Mesodermal cell (in vitro differentiated cells): ENCODE measurements at regions not wholly inside any gene's neighbourhood (a gene's known extent, or its start where the extent isn't known, plus 50 kb on each side); places are given as distances from the start of the nearest gene placed in this dataset.

Experiments
- H3K27ac ChIP-seq: 2 replicates; pipeline ENCODE4 v1.7.0; 2013; ENCODE audit warnings: mild to moderate bottlenecking, low read depth, low read length, moderate library complexity; ENCODE audit not compliant: severe bottlenecking
- H3K36me3 ChIP-seq: 2 replicates; pipeline ENCODE4 v1.7.1; 2013; ENCODE audit warnings: mild to moderate bottlenecking, low read length, moderate library complexity; ENCODE audit not compliant: control insufficient read depth, insufficient read depth
- H3K4me1 ChIP-seq: one replicate; pipeline ENCODE4 v1.7.1; 2013; ENCODE audit warnings: mild to moderate bottlenecking, low read length; ENCODE audit not compliant: insufficient read depth, control insufficient read depth, poor library complexity, severe bottlenecking
- H3K4me3 ChIP-seq: 2 replicates; pipeline ENCODE4 v1.7.0; 2013; ENCODE audit warnings: low read length, control low read depth, mild to moderate bottlenecking; ENCODE audit not compliant: insufficient read depth, poor library complexity, severe bottlenecking; ENCODE audit errors: extremely low read depth
- H3K9me3 ChIP-seq: 2 replicates; pipeline ENCODE4 v1.7.1; 2013; ENCODE audit warnings: mild to moderate bottlenecking, low read length, moderate library complexity; ENCODE audit not compliant: control insufficient read depth
- WGBS, 2 experiments: methylation state at CpG; one replicate each; pipeline ENCODE4 v1.1.5; 2013; ENCODE audit warnings: missing lambda C conversion rate in 2 of 2; ENCODE audit not compliant: insufficient coverage in 2 of 2; 5-methylcytosine and 5-hydroxymethylcytosine counted together

DNA sequence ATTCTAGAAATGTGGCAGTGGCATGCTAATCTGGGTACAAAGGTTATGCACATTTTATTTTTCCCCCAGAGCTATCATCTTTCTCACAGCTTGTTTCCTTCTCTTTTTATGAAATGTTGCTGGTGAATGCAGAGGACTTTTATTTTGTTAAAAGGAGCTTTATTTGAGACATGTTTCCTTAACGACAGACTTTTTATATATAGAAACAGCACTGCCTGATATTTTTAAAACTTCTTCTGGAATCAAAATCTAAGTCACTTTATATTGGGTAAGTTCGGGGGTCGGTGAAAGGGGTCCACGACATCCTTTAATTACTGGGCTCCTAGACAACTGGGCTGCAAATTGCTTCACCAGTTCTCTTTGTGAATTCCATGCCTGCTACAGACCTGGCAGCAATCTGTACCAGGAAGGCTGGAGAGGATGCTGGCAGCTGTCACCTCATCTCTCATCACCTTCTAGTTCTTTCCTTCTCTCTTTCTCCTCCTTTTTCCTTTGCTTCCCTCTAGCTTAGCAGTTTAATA, 464.7 kb downstream of the PDCD6IP start:
- 70 to 86% methylated on average over 3 of the region's 4 CpGs for WGBS, 2 experiments
- Histone ChIP-seq H3K4me3 (no peak overlapping the region), H3K9me3 (no peaks in the 10 kb centered on the region), H3K4me1 (peaks cover 8% of the 10 kb centered on the region), H3K36me3 (no peaks in the 10 kb centered on the region), H3K27ac (no peak overlapping the region)

DNA sequence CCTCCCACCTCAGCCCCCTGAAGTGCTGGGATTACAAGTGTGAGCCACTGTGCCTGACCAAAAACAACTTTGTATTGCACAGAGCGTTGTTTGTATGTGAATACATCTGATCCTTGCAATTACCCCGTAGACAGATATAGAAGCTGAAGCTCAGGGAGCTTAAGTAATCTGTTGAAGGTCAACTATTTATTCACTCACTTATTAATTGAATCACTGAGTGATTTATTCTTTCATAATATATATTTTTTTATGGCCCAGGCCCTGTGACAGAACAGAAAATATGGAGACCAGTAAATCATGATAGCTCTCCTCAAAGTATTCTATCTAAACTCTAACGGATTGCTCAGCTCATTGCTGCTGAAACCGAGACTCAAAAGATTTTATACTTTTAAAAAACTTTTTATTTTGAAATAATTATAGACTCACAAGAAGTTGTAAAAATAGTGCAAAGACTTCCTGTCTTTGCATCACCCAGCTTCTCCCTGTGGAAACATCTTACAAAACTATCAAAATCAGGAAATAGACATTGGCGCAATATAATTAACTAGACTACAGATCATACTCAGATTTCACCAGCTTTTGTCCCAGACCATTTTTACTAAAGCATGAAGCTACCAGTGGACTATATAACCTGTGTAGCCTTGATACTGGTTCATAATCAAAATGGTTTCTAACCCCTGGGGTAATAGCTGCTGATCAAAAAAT, 466.1 kb downstream of the PDCD6IP start:
- no peaks in the 10 kb centered on the region for H3K36me3 ChIP-seq
- H3K4me3 ChIP-seq = no peak overlapping the region
- H3K9me3 ChIP-seq = no peaks in the 10 kb centered on the region
- WGBS, 2 experiments = 94 to 100% methylated on average over 1 to 2 of the region's 5 CpGs
- no peak overlapping the region for H3K27ac ChIP-seq
- peaks cover 11% of the 10 kb centered on the region for H3K4me1 ChIP-seq

DNA sequence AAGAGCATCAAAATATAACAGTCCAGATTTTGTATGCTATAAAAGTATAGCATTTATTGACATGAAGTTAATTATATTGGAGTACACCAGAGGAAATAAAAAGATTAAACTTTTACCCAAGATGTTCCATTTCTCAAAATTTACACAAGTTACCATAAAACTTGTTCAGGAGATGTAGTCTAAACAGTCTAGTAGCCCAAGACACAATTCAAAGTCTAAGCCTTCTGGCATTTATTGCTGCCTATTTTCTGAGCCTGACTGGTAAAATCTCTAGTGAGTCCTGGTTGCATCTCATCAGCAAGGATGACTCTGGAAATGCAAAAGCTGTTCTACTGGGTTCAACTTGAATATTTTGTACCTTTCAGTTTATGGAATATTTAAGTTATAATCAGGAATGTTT, 468.7 kb downstream of the PDCD6IP start:
- H3K9me3 ChIP-seq = no peaks in the 10 kb centered on the region
- H3K27ac ChIP-seq = no peak overlapping the region
- H3K36me3 ChIP-seq = no peaks in the 10 kb centered on the region
- H3K4me1 ChIP-seq = peaks cover 11% of the 10 kb centered on the region
- no peak overlapping the region for H3K4me3 ChIP-seq

DNA sequence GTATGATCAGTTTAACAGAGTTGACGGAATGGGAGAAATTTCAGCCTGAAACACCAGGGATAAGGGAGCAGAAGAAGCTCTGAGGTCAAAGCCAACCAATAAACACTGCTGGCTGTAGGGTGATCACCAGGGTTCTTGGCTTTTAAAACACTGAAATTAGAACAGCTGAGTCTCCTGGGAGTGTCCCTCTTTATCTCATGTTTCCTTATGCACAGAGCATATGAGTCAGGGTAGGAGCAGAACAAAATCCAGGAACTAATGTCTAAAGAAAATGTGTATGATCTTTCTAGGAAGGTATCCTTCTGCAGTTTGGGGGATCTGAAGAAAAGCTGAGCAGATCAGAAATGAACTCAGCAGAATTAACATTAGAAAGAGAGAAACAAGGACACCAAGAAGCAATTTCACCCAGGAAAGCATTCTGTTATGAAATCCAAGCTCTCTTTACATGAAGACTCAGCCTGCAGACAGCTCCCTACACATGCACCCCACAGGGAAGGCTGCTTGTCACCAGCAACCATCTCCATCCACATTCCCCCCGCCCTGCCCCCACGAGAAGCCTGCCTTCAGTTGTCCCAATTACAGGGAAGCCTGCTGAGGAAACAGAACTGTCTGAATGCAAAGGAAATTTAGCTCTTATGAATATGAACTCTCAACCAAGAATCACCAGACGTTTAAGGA, 469.7 kb downstream of the PDCD6IP start:
- H3K9me3 ChIP-seq = no peaks in the 10 kb centered on the region
- H3K4me3 ChIP-seq = no peak overlapping the region
- H3K27ac ChIP-seq = peak overlapping the region; percentile 31
- 67 to 94% methylated on average over 2 of the region's 4 CpGs for WGBS, 2 experiments
- H3K4me1 ChIP-seq = peaks cover 11% of the 10 kb centered on the region
- no peaks in the 10 kb centered on the region for H3K36me3 ChIP-seq

DNA sequence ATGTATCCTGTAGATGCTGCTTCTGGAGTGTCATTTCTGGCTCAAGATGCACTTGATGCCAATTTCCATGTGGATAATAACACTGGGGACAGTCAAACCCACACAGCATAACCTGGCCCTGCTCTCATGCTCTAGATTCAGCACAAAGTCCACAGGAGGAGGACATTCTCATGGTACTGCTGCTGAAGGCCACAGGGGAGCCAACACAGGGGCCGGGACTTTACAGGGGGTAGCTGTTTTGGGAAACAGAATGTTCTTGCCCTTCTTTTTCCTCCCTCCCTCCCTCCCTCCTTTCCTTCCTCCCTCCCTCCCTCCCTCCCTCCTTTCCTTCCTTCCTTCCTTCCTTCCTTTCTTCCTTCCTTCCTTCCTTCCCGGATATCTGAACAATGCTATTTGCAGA, 477.4 kb downstream of the PDCD6IP start:
- no peaks in the 10 kb centered on the region for H3K4me1 ChIP-seq
- H3K9me3 ChIP-seq = no peaks in the 10 kb centered on the region
- H3K36me3 ChIP-seq = no peaks in the 10 kb centered on the region
- H3K4me3 ChIP-seq = no peak overlapping the region
- WGBS, 2 experiments = no CpG with 5 or more reads among the region's 2 CpGs
- H3K27ac ChIP-seq = no peak overlapping the region

DNA sequence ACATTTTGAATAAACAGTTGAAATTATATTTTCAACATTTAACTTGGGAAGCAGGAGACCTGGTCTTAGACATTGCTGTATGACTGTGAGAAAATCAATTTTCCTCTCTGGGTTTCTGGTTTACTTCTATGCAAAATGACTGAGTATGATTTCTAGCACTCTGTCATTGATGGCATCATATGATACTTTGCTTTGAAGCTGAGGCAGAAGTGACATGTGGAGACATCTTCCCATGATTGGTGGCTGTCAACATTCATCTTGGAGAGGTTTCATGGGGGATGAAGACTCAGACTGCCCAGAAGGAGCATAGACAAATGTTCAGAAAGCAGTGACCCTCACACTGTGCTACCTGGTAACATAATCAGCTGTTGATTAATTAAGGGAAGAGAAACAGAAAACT, 477.9 kb downstream of the PDCD6IP start:
- no peak overlapping the region for H3K4me3 ChIP-seq
- no peaks in the 10 kb centered on the region for H3K4me1 ChIP-seq
- H3K27ac ChIP-seq = no peak overlapping the region
- H3K36me3 ChIP-seq = no peaks in the 10 kb centered on the region
- H3K9me3 ChIP-seq = no peaks in the 10 kb centered on the region

DNA sequence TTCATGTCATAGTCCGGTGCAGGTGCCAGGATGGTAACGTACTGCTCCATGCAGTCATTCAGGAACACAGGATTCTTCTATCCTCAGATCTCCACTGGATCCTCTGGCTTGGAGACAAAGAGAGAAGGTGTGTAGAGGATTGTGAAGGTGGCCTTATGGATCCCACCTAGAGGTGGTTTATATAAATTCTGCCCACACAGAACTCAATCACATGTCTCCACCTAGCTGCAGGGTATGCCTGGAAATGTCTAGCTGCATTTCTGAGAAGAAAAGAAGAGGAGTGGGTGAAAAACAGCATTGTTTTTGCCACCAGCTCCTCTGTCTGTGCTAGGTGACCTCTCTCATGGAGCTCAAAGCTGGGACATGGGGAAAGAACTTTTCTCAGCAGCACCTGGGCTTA, 478.7 kb downstream of the PDCD6IP start:
- Histone ChIP-seq H3K9me3 (no peaks in the 10 kb centered on the region), H3K4me1 (no peaks in the 10 kb centered on the region), H3K36me3 (no peaks in the 10 kb centered on the region), H3K4me3 (no peak overlapping the region), H3K27ac (no peak overlapping the region)
- WGBS, 2 experiments = no CpG with 5 or more reads among the region's 2 CpGs

DNA sequence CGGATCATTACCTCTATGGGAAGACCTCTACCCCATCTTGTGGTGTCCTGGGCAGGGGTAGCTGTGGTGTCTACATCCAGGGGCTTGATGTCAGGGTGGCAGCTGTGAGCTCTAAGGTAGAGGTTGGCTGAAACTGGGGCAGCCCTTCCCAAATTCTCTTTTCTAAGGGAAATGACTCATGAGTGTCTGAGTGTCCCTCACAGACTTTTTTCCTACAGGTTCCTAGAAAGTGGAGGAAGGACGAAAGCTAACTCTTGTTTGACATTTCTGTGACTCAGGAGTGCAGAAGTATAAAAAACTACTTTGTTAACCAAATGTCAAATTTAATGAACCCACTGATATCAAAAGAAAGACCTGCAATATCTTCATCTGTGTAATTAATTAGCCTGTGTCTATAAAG, 481.5 kb downstream of the PDCD6IP start:
- Histone ChIP-seq H3K4me3 (no peak overlapping the region), H3K9me3 (no peaks in the 10 kb centered on the region), H3K27ac (no peak overlapping the region), H3K36me3 (no peaks in the 10 kb centered on the region), H3K4me1 (no peaks in the 10 kb centered on the region)
- no CpG with 5 or more reads among the region's 2 CpGs for WGBS, 2 experiments

DNA sequence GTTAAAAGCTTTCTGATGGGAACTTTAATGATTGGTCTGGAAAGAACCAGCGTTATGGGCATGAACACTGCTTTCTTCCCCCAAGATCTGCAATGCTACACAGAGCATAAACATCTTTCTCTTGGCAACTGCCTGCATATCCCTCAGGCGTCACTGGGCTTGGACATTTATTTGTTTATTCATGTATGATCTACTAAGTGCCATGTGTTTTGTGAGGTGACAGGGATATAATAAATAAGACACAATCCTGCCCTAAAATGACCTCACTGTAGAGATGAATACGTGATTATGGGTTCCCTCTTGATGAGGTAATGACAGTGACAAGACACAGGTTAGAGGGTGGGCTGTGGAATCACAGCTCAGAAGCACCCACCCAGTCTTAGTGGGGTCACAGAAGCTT, 485.3 kb downstream of the PDCD6IP start:
- WGBS, 2 experiments = 80 to 100% methylated on average over 1 to 2 of the region's 3 CpGs
- H3K4me1 ChIP-seq = no peaks in the 10 kb centered on the region
- H3K36me3 ChIP-seq = no peaks in the 10 kb centered on the region
- no peak overlapping the region for H3K27ac ChIP-seq
- no peak overlapping the region for H3K4me3 ChIP-seq
- H3K9me3 ChIP-seq = no peaks in the 10 kb centered on the region

DNA sequence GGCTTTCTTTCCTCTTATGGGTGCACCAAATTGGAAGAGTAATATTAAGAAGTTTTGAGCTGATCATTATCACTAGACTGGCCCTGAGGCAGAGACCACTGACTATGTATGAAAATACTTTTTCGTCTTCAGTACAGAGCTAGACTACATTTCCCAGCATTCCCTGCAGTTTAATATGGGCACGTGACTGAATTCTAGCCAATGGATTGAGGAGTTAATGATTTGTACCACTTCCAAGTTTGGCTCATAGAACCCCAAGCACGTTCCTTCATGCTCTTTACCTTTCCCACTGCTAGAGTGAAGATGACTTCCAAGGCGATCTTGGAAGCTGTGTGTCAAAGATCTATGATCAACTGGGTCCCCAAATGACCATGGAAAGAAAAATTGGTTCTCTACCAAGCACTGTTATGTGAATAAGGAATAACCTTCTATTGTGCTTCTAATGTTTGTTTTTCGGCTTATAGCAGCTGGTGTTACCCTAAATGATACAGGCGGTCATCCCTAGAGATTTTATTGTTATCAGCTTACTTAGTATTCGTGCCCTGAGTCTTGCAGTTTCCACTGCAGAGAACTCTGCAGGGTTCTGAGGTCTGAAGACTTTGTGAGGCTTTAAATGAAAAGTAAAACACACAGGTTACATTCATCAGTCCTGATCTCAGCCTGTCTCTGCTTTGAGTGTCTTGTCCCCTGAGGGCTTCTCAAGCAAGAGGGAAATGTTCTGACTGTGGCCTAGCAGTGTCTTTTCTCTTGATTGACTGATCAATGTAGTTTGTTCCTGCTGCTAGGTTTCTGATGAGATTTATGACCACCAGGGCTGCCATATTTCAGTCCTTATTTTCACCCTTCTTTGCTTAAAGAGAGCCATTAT, 486.8 kb downstream of the PDCD6IP start:
- 75 to 86% methylated on average over 4 to 5 of the region's 7 CpGs for WGBS, 2 experiments
- no peak overlapping the region for H3K4me3 ChIP-seq
- no peaks in the 10 kb centered on the region for H3K4me1 ChIP-seq
- H3K36me3 ChIP-seq = no peaks in the 10 kb centered on the region
- no peaks in the 10 kb centered on the region for H3K9me3 ChIP-seq
- H3K27ac ChIP-seq = no peak overlapping the region
